Right cardiac atrium (tissue), 5 donors: ENCODE measurements at regions not wholly inside any gene's neighbourhood (a gene's known extent, or its start where the extent isn't known, plus 50 kb on each side); places are given as distances from the start of the nearest gene placed in this dataset.
A peak's percentile ranks its signal among the peaks of the same experiment; 100 is the strongest.

Source experiments
- ATAC-seq, 2 donors: fragments of 200-7000 bp; cut with Tn5 transposase; one replicate each; pipeline versions ENCODE4 v1.8.0 to v1.9.1; 2020; ENCODE audit warnings: moderate library complexity in 2 of 2, mild to moderate bottlenecking in 1 of 2
- DNase-seq, 3 donors: peaks; one replicate each; pipeline ENCODE4 v3.0.0-alpha.2; 2020
- H3K27ac ChIP-seq: one replicate; pipeline ENCODE4 v1.5.1; 2013; ENCODE audit warnings: mild to moderate bottlenecking, low read length, control low read depth, moderate library complexity
- H3K27me3 ChIP-seq: one replicate; pipeline ENCODE4 v1.6.1; 2013; ENCODE audit not compliant: control insufficient read depth, insufficient read depth
- H3K4me1 ChIP-seq: one replicate; pipeline ENCODE4 v1.6.1; 2013; ENCODE audit warnings: low read length; ENCODE audit not compliant: control insufficient read depth, insufficient read depth
- H3K4me3 ChIP-seq: one replicate; pipeline ENCODE4 v1.5.1; 2013; ENCODE audit warnings: low read length, control low read depth
- H3K9me3 ChIP-seq: one replicate; pipeline ENCODE4 v1.6.1; 2013; ENCODE audit warnings: low read length; ENCODE audit not compliant: control insufficient read depth
- WGBS: extraction: QIAGEN DNeasy Blood & Tissue Kit; methylation state at CpG from one replicate; pipeline ENCODE4 v1.1.7; 2013; 5-methylcytosine and 5-hydroxymethylcytosine counted together
- intact Hi-C, 4 donors: fragments of 100-400 bp; cut with DNase I; formaldehyde crosslinking; loops; one replicate each; pipeline versions ENCODE4 v1.11.0 to v1.14.0; 2022 to 2023
- donor health status: healthy with polysubstance abuse.
- donor health status: DM: no; HTN: yes; CAD: no.
- donor health status: DM: no; HTN: no; CAD: no.
- donor health status: DM: no; HTN: yes; CAD: no; lungs with severe emphysema.
- donor health status: DM: yes; HTN: yes; CAD: no.

GRCh38 chr2:21420553-21421335 is 297.0 kb downstream of the TDRD15 start:
- peaks cover 4% of the 10 kb centered on the region for H3K4me1 ChIP-seq

DNA sequence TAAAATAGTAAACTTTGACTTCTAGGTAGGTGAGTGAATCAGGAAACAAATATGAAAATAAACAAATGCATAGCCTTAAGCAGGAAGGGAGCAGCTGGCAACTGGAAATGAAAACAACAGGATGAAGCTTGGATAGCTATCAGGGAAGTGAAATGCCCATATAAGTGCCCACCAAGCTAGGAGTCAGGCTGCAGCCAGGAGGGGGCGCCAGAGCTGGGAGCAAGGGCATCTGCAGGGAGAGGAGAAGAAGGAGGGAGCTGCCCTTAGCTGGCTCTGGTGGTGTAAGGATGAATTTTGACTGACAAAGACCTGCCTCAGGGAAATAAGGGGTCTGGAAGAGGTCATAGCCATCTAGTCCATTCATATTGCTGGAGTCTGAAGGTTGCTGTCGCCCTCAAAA is 298.3 kb downstream of the TDRD15 start:
- H3K27me3 ChIP-seq, result no peaks in the 10 kb centered on the region
- DNase-seq (peak in 2 of 3 donors; percentile 46 to 57), ATAC-seq (no peak)
- H3K27ac ChIP-seq, result no peak overlapping the region
- H3K4me1 ChIP-seq, result peaks cover 4% of the 10 kb centered on the region
- H3K9me3 ChIP-seq, result no peaks in the 10 kb centered on the region
- intact Hi-C loops, result no loop called here
- WGBS, result 48% methylated on average over 2 of the region's 2 CpGs
- H3K4me3 ChIP-seq, result no peak overlapping the region

More at GRCh38 chr2:21420553-21421335, 297.0 kb downstream of the TDRD15 start:
- no peak for ATAC-seq
- no peak overlapping the region for H3K27ac ChIP-seq
- DNase-seq, result no peak
- intact Hi-C loops, result no loop called here
- WGBS, result 91% methylated on average over 10 of the region's 10 CpGs
- no peaks in the 10 kb centered on the region for H3K27me3 ChIP-seq
- H3K9me3 ChIP-seq, result no peaks in the 10 kb centered on the region
- no peak overlapping the region for H3K4me3 ChIP-seq

GRCh38 chr2:21422724-21423522 is 299.2 kb downstream of the TDRD15 start:
- intact Hi-C loops, result no loop called here
- WGBS, result 78% methylated on average over 7 of the region's 7 CpGs
- no peak overlapping the region for H3K27ac ChIP-seq
- no peak for DNase-seq
- H3K27me3 ChIP-seq, result no peaks in the 10 kb centered on the region
- no peak for ATAC-seq
- no peaks in the 10 kb centered on the region for H3K9me3 ChIP-seq
- no peak overlapping the region for H3K4me3 ChIP-seq
- peaks cover 4% of the 10 kb centered on the region for H3K4me1 ChIP-seq

GRCh38 chr2:21423854-21424253 is 300.1 kb downstream of the TDRD15 start:
- 64% methylated on average over 5 of the region's 5 CpGs for WGBS
- peak in 1 of 2 donors; percentile 34 for ATAC-seq

GRCh38 chr2:21424375-21424774 is 300.6 kb downstream of the TDRD15 start:
- ATAC-seq, result peak in 1 of 2 donors; percentile 66
- Histone ChIP-seq H3K27ac (no peak overlapping the region), H3K27me3 (no peaks in the 10 kb centered on the region), H3K9me3 (no peaks in the 10 kb centered on the region), H3K4me1 (peaks cover 4% of the 10 kb centered on the region), H3K4me3 (no peak overlapping the region)
- peak in 2 of 3 donors; percentile 61 to 68 for DNase-seq
- intact Hi-C loops, result no loop called here
- 70% methylated on average over 4 of the region's 4 CpGs for WGBS

More at GRCh38 chr2:21423854-21424253, 300.1 kb downstream of the TDRD15 start:
- H3K9me3 ChIP-seq, result no peaks in the 10 kb centered on the region
- intact Hi-C loops, result no loop called here
- no peak overlapping the region for H3K4me3 ChIP-seq
- H3K27ac ChIP-seq, result no peak overlapping the region
- DNase-seq, result no peak
- peaks cover 4% of the 10 kb centered on the region for H3K4me1 ChIP-seq
- H3K27me3 ChIP-seq, result no peaks in the 10 kb centered on the region

- H3K27me3 ChIP-seq, result no peaks in the 10 kb centered on the region
- no peak for ATAC-seq
- H3K4me1 ChIP-seq, result peaks cover 4% of the 10 kb centered on the region
- no peaks in the 10 kb centered on the region for H3K9me3 ChIP-seq
- H3K27ac ChIP-seq, result no peak overlapping the region
- 66% methylated on average over 2 of the region's 2 CpGs for WGBS
- intact Hi-C loops, result no loop called here
- DNase-seq, result no peak
- H3K4me3 ChIP-seq, result no peak overlapping the region
Measured at GRCh38 chr2:21427606-21428005, 303.8 kb downstream of the TDRD15 start.

- Histone ChIP-seq H3K27me3 (no peaks in the 10 kb centered on the region), H3K4me1 (peaks cover 4% of the 10 kb centered on the region), H3K4me3 (no peak overlapping the region), H3K27ac (no peak overlapping the region), H3K9me3 (no peaks in the 10 kb centered on the region)
- DNase-seq, result no peak
- 88% methylated on average over 1 of the region's 1 CpG for WGBS
- intact Hi-C loops, result no loop called here
- no peak for ATAC-seq
Measured at GRCh38 chr2:21428754-21429153, 305.0 kb downstream of the TDRD15 start.

- ATAC-seq (no peak), DNase-seq (no peak)
- Histone ChIP-seq H3K4me1 (no peaks in the 10 kb centered on the region), H3K27me3 (no peaks in the 10 kb centered on the region), H3K4me3 (no peak overlapping the region), H3K9me3 (no peaks in the 10 kb centered on the region), H3K27ac (no peak overlapping the region)
- 94% methylated on average over 1 of the region's 1 CpG for WGBS
- intact Hi-C loops, result no loop called here
Measured at GRCh38 chr2:21429747-21430146, 306.0 kb downstream of the TDRD15 start.

DNA sequence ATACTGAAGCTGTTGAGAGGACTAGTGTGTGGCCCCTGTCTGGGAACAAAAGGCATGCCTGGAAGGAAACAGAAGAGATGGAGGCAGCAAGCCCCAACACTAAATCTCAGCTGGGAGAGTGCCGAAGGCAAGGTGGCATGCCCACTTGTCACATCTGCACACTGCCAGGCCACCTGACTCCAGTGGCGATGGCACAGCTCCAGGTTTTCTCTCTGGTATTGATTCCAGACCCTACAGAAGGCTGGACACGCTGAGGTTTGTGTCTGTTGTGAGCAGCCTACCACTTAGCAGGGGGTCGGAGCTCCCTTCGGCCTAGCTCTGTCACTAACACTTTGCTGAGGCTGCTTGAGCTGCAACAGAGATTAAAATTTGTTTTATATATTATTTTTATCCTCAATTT is 307.3 kb downstream of the TDRD15 start:
- H3K27me3 ChIP-seq, result no peaks in the 10 kb centered on the region
- no peak overlapping the region for H3K27ac ChIP-seq
- H3K4me3 ChIP-seq, result no peak overlapping the region
- ATAC-seq (no peak), DNase-seq (peak in 1 of 3 donors; percentile 32)
- no peaks in the 10 kb centered on the region for H3K9me3 ChIP-seq
- 69% methylated on average over 5 of the region's 5 CpGs for WGBS
- no peaks in the 10 kb centered on the region for H3K4me1 ChIP-seq
- intact Hi-C loops, result no loop called here

GRCh38 chr2:21438949-21439348 is 315.2 kb downstream of the TDRD15 start:
- H3K27me3 ChIP-seq, result no peaks in the 10 kb centered on the region
- peaks cover 4% of the 10 kb centered on the region for H3K4me1 ChIP-seq
- no peak overlapping the region for H3K27ac ChIP-seq
- intact Hi-C loops, result no loop called here
- WGBS, result 90% methylated on average over 3 of the region's 3 CpGs
- no peaks in the 10 kb centered on the region for H3K9me3 ChIP-seq
- DNase-seq, result no peak
- H3K4me3 ChIP-seq, result no peak overlapping the region
- ATAC-seq, result no peak

DNA sequence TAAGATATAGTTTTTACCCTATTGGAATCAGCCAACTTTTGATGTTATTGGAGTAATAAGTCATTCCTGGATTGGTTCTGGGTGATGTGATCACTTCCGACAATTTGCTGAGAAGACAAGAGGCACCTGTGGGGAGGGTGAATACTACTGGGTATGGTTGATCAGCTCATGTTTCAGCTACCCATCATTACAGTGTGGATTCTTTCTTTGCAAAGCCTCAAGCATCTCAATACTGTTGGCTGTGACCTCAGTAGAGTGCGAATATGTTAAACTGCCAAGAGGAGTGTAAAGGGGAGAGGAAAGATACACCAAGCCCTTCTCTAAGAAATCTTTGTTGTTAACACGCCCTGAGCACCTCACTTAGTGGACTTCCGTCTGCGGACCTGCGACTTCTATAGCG is 317.7 kb downstream of the TDRD15 start:
- no peaks in the 10 kb centered on the region for H3K27me3 ChIP-seq
- DNase-seq (no peak), ATAC-seq (no peak)
- 91% methylated on average over 7 of the region's 7 CpGs for WGBS
- H3K27ac ChIP-seq, result no peak overlapping the region
- intact Hi-C loops, result no loop called here
- H3K9me3 ChIP-seq, result no peaks in the 10 kb centered on the region
- no peak overlapping the region for H3K4me3 ChIP-seq
- H3K4me1 ChIP-seq, result peaks cover 4% of the 10 kb centered on the region
